ENCODE measurements at regions not wholly inside any gene's neighbourhood (a gene's known extent, or its start where the extent isn't known, plus 50 kb on each side); places are given as distances from the start of the nearest gene placed in this dataset.

- Histone ChIP-seq H3K4me3 (ENCODE audit: low read length) (no peak overlapping the region), H3K4me1 (ENCODE audit: insufficient read depth, low read length) (no peaks in the 10 kb centered on the region), H3K36me3 (ENCODE audit: insufficient read depth, low read length) (no peaks in the 10 kb centered on the region), H3K27me3 (ENCODE audit: insufficient read depth, low read length) (no peaks in the 10 kb centered on the region), H3K9me3 (ENCODE audit: insufficient read depth, low read depth, low read length) (no peaks in the 10 kb centered on the region), H3K27ac (ENCODE audit: low read depth, low read length) (no peak overlapping the region), H3K9ac (ENCODE audit: low read depth, low read length) (no peak overlapping the region)
- 97% methylated on average over 33 of the region's 33 CpGs for WGBS
Measured at GRCh38 chr11:38296211-38296776, 1698.3 kb upstream of the RAG2 start.

GRCh38 chr11:38282718-38283117 lies 1684.7 kb upstream of the RAG2 start:
- H3K9me3 ChIP-seq (ENCODE audit: insufficient read depth, low read depth, low read length), result no peaks in the 10 kb centered on the region
- H3K9ac ChIP-seq (ENCODE audit: low read depth, low read length), result no peak overlapping the region
- no peaks in the 10 kb centered on the region for H3K36me3 ChIP-seq (ENCODE audit: insufficient read depth, low read length)
- no peak overlapping the region for H3K27ac ChIP-seq (ENCODE audit: low read depth, low read length)
- WGBS, result 100% methylated on average over 3 of the region's 4 CpGs
- no peaks in the 10 kb centered on the region for H3K27me3 ChIP-seq (ENCODE audit: insufficient read depth, low read length)
- no peaks in the 10 kb centered on the region for H3K4me1 ChIP-seq (ENCODE audit: insufficient read depth, low read length)
- no peak overlapping the region for H3K4me3 ChIP-seq (ENCODE audit: low read length)

DNA sequence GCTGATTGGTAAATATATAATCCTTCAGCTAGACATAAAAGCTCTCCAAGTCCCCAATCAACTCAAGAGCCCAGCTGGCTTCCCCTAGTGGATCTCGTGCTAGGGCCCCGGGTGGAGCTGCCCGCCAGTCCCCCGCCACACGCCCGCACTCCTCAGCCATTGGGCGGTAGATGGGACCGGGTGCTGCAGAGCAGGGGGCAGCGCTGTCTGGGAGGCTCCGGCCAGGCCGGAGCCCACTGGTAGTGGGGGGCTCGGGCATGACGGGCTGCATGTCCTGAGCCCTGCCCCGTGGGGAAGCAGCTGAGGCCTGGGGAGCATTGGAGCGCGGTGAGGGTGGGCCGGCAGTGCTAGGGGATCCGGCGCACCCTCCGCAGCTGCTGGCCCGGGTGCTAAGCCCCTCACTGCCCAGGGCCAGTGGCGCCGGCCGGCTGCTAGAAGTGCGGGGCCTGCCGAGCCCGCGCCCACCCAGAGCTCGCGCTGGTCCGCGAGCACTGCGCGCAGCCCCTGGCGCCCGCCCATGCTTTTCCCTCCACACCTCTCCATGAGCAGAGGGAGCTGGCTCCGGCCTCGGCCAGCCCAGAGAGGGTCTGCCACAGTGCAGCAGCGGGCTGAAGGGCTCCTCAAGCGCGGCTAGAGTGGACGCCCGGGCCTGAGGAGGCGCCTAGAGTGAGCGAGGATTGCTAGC lies 1680.6 kb upstream of the RAG2 start:
- Histone ChIP-seq H3K36me3 (ENCODE audit: insufficient read depth, low read length) (no peaks in the 10 kb centered on the region), H3K9ac (ENCODE audit: low read depth, low read length) (no peak overlapping the region), H3K9me3 (ENCODE audit: insufficient read depth, low read depth, low read length) (no peaks in the 10 kb centered on the region), H3K27ac (ENCODE audit: low read depth, low read length) (no peak overlapping the region), H3K4me1 (ENCODE audit: insufficient read depth, low read length) (no peaks in the 10 kb centered on the region), H3K4me3 (ENCODE audit: low read length) (no peak overlapping the region), H3K27me3 (ENCODE audit: insufficient read depth, low read length) (no peaks in the 10 kb centered on the region)
- WGBS, result 97% methylated on average over 45 of the region's 45 CpGs

GRCh38 chr11:38274031-38274430 lies 1676.0 kb upstream of the RAG2 start:
- H3K27ac ChIP-seq (ENCODE audit: low read depth, low read length), result no peak overlapping the region
- WGBS, result 100% methylated on average over 1 of the region's 2 CpGs
- H3K27me3 ChIP-seq (ENCODE audit: insufficient read depth, low read length), result no peaks in the 10 kb centered on the region

DNA sequence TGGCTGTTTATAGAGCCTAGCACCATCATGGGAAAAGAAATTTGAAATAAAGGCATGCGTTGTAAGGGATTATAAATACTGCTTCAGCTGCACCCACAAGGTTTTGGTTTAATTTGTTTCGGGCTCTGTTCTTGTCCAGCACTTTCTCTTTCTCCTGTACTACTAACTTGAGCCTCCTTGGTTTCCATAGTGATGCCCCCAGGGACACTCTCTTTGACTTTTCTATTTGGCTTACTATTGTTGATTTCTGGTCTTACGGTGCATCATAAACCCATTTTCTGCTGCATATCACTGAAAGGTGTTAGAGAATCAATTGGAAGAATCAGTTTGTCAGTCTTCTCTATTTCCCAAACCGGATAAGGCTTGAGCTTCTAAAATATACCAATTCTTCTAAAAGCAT lies 1674.3 kb upstream of the RAG2 start:
- no peaks in the 10 kb centered on the region for H3K27me3 ChIP-seq (ENCODE audit: insufficient read depth, low read length)
- H3K9me3 ChIP-seq (ENCODE audit: insufficient read depth, low read depth, low read length), result 0 out of 2 replicates have a peak, but pooled peaks cover 2% of the 10 kb centered on the region
- 96% methylated on average over 4 of the region's 4 CpGs for WGBS
- no peak overlapping the region for H3K9ac ChIP-seq (ENCODE audit: low read depth, low read length)
- H3K4me3 ChIP-seq (ENCODE audit: low read length), result no peak overlapping the region
- no peak overlapping the region for H3K27ac ChIP-seq (ENCODE audit: low read depth, low read length)
- H3K36me3 ChIP-seq (ENCODE audit: insufficient read depth, low read length), result no peaks in the 10 kb centered on the region
- H3K4me1 ChIP-seq (ENCODE audit: insufficient read depth, low read length), result no peaks in the 10 kb centered on the region

More at GRCh38 chr11:38274031-38274430, 1676.0 kb upstream of the RAG2 start:
- Histone ChIP-seq H3K9me3 (ENCODE audit: insufficient read depth, low read depth, low read length) (0 out of 2 replicates have a peak, but pooled peaks cover 2% of the 10 kb centered on the region), H3K4me3 (ENCODE audit: low read length) (no peak overlapping the region), H3K36me3 (ENCODE audit: insufficient read depth, low read length) (no peaks in the 10 kb centered on the region), H3K9ac (ENCODE audit: low read depth, low read length) (no peak overlapping the region), H3K4me1 (ENCODE audit: insufficient read depth, low read length) (no peaks in the 10 kb centered on the region)

DNA sequence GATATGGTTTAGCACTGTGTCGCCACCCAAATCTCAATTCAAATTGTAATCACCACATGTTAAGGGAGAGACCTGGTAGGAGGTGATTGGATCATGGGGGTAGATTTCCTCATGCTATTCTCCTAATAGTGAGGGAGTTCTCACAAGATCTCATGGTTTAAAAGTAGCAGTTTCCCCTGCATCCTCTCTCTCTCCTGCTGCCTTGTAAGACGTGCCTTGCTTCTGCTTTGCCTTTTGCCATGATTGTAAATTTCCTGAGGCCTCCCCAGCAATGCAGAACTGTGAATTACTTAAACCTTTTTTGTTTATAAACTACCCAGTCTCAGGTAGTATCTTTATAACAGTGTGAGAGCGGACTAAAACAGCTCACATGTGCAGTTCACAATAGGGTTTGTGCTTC lies 1668.7 kb upstream of the RAG2 start:
- Histone ChIP-seq H3K9me3 (ENCODE audit: insufficient read depth, low read depth, low read length) (0 out of 2 replicates have a peak, but pooled peaks cover 6% of the 10 kb centered on the region), H3K27ac (ENCODE audit: low read depth, low read length) (no peak overlapping the region), H3K4me3 (ENCODE audit: low read length) (no peak overlapping the region), H3K36me3 (ENCODE audit: insufficient read depth, low read length) (no peaks in the 10 kb centered on the region), H3K27me3 (ENCODE audit: insufficient read depth, low read length) (no peaks in the 10 kb centered on the region), H3K4me1 (ENCODE audit: insufficient read depth, low read length) (no peaks in the 10 kb centered on the region), H3K9ac (ENCODE audit: low read depth, low read length) (no peak overlapping the region)
- WGBS, result 93% methylated on average over 2 of the region's 3 CpGs

DNA sequence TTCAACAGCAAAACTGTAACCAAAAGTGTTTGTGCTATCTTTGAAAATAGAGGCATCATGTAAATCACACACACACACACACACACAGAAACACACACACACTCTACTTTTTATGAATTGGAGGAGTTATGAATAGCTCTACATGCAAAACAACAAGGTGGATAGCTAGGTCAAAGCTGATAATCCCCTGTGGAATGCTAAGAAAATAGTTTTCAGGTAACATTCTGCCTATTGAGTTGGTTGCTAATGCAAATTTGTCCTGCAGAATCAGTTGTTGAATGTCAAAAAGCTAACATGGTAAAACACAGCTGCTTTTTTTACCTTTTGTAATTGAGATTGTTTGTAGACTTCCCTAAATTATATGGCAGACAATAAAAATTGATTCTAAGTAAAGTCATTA lies 1658.4 kb upstream of the RAG2 start:
- Histone ChIP-seq H3K36me3 (ENCODE audit: insufficient read depth, low read length) (no peaks in the 10 kb centered on the region), H3K9me3 (ENCODE audit: insufficient read depth, low read depth, low read length) (no peaks in the 10 kb centered on the region), H3K4me1 (ENCODE audit: insufficient read depth, low read length) (peaks cover 40% of the 10 kb centered on the region), H3K27ac (ENCODE audit: low read depth, low read length) (peak overlapping the region; percentile 69; the same call in 1 of the 2 replicates), H3K4me3 (ENCODE audit: low read length) (no peak overlapping the region), H3K27me3 (ENCODE audit: insufficient read depth, low read length) (no peaks in the 10 kb centered on the region), H3K9ac (ENCODE audit: low read depth, low read length) (no peak overlapping the region)

DNA sequence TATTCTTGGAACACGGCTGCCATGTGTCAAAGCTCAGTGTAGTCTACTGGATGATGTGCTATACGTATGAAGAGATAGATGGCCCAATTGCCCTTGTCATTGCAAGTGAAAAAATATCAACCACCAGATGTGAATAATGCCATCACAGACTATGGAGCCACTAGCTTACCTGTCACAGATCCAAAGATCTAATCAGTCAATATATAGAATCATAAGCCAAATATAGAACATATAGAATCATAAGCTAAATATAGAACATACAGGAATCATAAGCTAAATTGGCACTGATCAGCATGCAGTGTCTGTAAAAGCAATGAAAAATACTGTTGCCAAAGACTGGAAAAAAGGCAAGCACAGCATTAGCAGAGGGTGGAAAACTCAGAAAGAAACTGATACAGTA lies 1656.9 kb upstream of the RAG2 start:
- Histone ChIP-seq H3K4me1 (ENCODE audit: insufficient read depth, low read length) (peaks cover 40% of the 10 kb centered on the region), H3K9me3 (ENCODE audit: insufficient read depth, low read depth, low read length) (peaks cover 3% of the 10 kb centered on the region; the same call in 1 of the 2 replicates), H3K36me3 (ENCODE audit: insufficient read depth, low read length) (no peaks in the 10 kb centered on the region), H3K4me3 (ENCODE audit: low read length) (no peak overlapping the region), H3K27me3 (ENCODE audit: insufficient read depth, low read length) (no peaks in the 10 kb centered on the region), H3K27ac (ENCODE audit: low read depth, low read length) (peak overlapping the region; percentile 10; the same call in 1 of the 2 replicates), H3K9ac (ENCODE audit: low read depth, low read length) (no peak overlapping the region)
- 98% methylated on average over 2 of the region's 2 CpGs for WGBS

GRCh38 chr11:38252620-38253019 lies 1654.6 kb upstream of the RAG2 start:
- no peak overlapping the region for H3K27ac ChIP-seq (ENCODE audit: low read depth, low read length)
- no peak overlapping the region for H3K4me3 ChIP-seq (ENCODE audit: low read length)
- H3K9me3 ChIP-seq (ENCODE audit: insufficient read depth, low read depth, low read length), result peaks cover 3% of the 10 kb centered on the region; the same call in 1 of the 2 replicates
- no peak overlapping the region for H3K9ac ChIP-seq (ENCODE audit: low read depth, low read length)
- peaks cover 27% of the 10 kb centered on the region for H3K4me1 ChIP-seq (ENCODE audit: insufficient read depth, low read length)
- no peaks in the 10 kb centered on the region for H3K27me3 ChIP-seq (ENCODE audit: insufficient read depth, low read length)
- H3K36me3 ChIP-seq (ENCODE audit: insufficient read depth, low read length), result no peaks in the 10 kb centered on the region

- H3K9me3 ChIP-seq (ENCODE audit: insufficient read depth, low read depth, low read length), result peaks cover 3% of the 10 kb centered on the region; the same call in 1 of the 2 replicates
- H3K4me3 ChIP-seq (ENCODE audit: low read length), result no peak overlapping the region
- WGBS, result no CpG with 5 or more reads among the region's 1 CpG
- no peak overlapping the region for H3K27ac ChIP-seq (ENCODE audit: low read depth, low read length)
- no peak overlapping the region for H3K9ac ChIP-seq (ENCODE audit: low read depth, low read length)
- H3K36me3 ChIP-seq (ENCODE audit: insufficient read depth, low read length), result no peaks in the 10 kb centered on the region
- no peaks in the 10 kb centered on the region for H3K27me3 ChIP-seq (ENCODE audit: insufficient read depth, low read length)
- no peaks in the 10 kb centered on the region for H3K4me1 ChIP-seq (ENCODE audit: insufficient read depth, low read length)
Measured at GRCh38 chr11:38246451-38246850, 1648.4 kb upstream of the RAG2 start.

DNA sequence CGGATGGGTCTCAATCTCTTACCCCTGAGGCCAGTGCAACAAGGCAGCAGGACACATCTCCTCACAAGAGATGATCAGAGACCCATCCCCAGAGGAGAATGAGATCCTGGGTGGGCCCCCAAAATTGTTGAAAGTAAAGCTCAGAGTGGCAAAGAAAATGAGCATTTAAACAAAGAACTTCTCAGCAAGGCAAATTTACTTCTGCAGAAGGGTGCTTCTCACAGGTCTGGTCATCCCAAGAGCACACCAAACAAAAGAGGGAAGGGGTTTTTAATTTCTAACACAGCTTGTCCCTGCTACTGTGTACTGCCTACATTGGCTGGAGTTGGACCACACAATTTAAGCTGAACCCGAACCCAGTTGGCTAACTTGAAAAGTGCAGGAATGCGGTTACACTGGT lies 1628.6 kb upstream of the RAG2 start:
- Histone ChIP-seq H3K27me3 (ENCODE audit: insufficient read depth, low read length) (no peaks in the 10 kb centered on the region), H3K4me3 (ENCODE audit: low read length) (no peak overlapping the region), H3K9me3 (ENCODE audit: insufficient read depth, low read depth, low read length) (peaks cover 68% of the 10 kb centered on the region), H3K27ac (ENCODE audit: low read depth, low read length) (no peak overlapping the region), H3K9ac (ENCODE audit: low read depth, low read length) (no peak overlapping the region), H3K36me3 (ENCODE audit: insufficient read depth, low read length) (no peaks in the 10 kb centered on the region), H3K4me1 (ENCODE audit: insufficient read depth, low read length) (no peaks in the 10 kb centered on the region)
- 94% methylated on average over 3 of the region's 3 CpGs for WGBS
